Endothelial cell of umbilical vein (primary cell): ENCODE measurements at regions not wholly inside any gene's neighbourhood (a gene's known extent, or its start where the extent isn't known, plus 50 kb on each side); places are given as distances from the start of the nearest gene placed in this dataset.

Experiments used
- BruUV-seq: library from RNA; stranded (reverse); fragments of 400-500 nt; replicated peaks from 2 replicates; lab custom pipeline; 2021; lab: Mats Ljungman, UMichigan
- CTCF ChIA-PET: fragments of 300-600, 350-600 bp; sonication (Branson Sonifier 250); formaldehyde crosslinking; loops from one replicate; lab custom pipeline; 2021; ENCODE audit warnings: antibody characterized with exemption, inconsistent platforms; lab: Charles Lee
- POLR2A ChIA-PET: fragments of 300-600, 350-600 bp; sonication (Branson Sonifier 250); formaldehyde crosslinking; loops from one replicate; lab custom pipeline; 2021; ENCODE audit warnings: antibody characterized with exemption, inconsistent platforms; lab: Charles Lee
- DNase-seq: peaks from one replicate; pipeline ENCODE4 v3.0.0-alpha.2; 2011; ENCODE audit warnings: low read depth, low spot score
- FAIRE-seq: peaks from 2 replicates; lab custom pipeline; 2011; peaks lifted over from hg19 to GRCh38; lab: Jason Lieb, UNC
- H2AFZ ChIP-seq: 2 replicates; pipeline ENCODE4 v1.6.0; 2012; ENCODE audit warnings: low read depth, low read length, control low read depth, inconsistent platforms
- H3K27ac ChIP-seq: 2 replicates; pipeline ENCODE4 v1.5.1; 2011; ENCODE audit warnings: low read depth, mild to moderate bottlenecking, control low read depth, low read length, moderate library complexity; ENCODE audit not compliant: insufficient read depth
- H3K27me3 ChIP-seq, 2 experiments: 2 replicates each; pipeline versions ENCODE4 v1.6.0 to v1.6.1; 2011; ENCODE audit warnings: low read length in 2 of 2, mixed read lengths in 1 of 2; ENCODE audit not compliant: control insufficient read depth in 2 of 2, insufficient read depth in 2 of 2
- H3K36me3 ChIP-seq, 2 experiments: 2 replicates in 1 of 2; 3 replicates in 1 of 2; pipeline ENCODE4 v1.5.1; 2011; ENCODE audit warnings: low read length in 2 of 2, mild to moderate bottlenecking in 1 of 2, moderate library complexity in 1 of 2; ENCODE audit not compliant: control insufficient read depth in 2 of 2, insufficient read depth in 2 of 2; ENCODE audit errors: extremely low read depth in 1 of 2
- H3K4me1 ChIP-seq: 3 replicates; pipeline ENCODE4 v1.5.1; 2011; ENCODE audit warnings: mild to moderate bottlenecking, low read length; ENCODE audit not compliant: control insufficient read depth, insufficient read depth; ENCODE audit errors: extremely low read depth
- H3K4me2 ChIP-seq: 2 replicates; pipeline ENCODE4 v1.6.1; 2011; ENCODE audit warnings: low read length, control low read depth, mixed read lengths; ENCODE audit not compliant: insufficient read depth
- H3K4me3 ChIP-seq, 3 experiments: fragments of 200-600 bp in 1 of 3; sonication (generic), shearing (Covaris generic) in 1 of 3; replicated peaks in 1 of 3; 2 replicates each; pipeline ENCODE4 v1.5.1; 2011 to 2016; ENCODE audit warnings: control low read depth in 3 of 3, low read length in 3 of 3, mild to moderate bottlenecking in 2 of 3, inconsistent platforms in 1 of 3, low read depth in 1 of 3, moderate library complexity in 1 of 3; ENCODE audit not compliant: insufficient read depth in 1 of 3
- H3K79me2 ChIP-seq: 2 replicates; pipeline ENCODE4 v1.6.0; 2012; ENCODE audit warnings: low read length, inconsistent platforms; ENCODE audit not compliant: control insufficient read depth, insufficient read depth
- H3K9ac ChIP-seq: replicated peaks from 2 replicates; pipeline ENCODE3; 2011; ENCODE audit warnings: low read length, control low read depth; ENCODE audit not compliant: insufficient read depth; ENCODE audit errors: extremely low read depth
- H3K9me1 ChIP-seq: replicated peaks from 3 replicates; pipeline ENCODE4 v1.6.0; 2011; ENCODE audit warnings: mild to moderate bottlenecking, low read length; ENCODE audit not compliant: control insufficient read depth, insufficient read depth; ENCODE audit errors: extremely low read depth
- H3K9me3 ChIP-seq: replicated peaks from 2 replicates; pipeline ENCODE4 v1.5.1; 2012; ENCODE audit warnings: low read length, inconsistent platforms; ENCODE audit not compliant: control insufficient read depth, insufficient read depth
- H4K20me1 ChIP-seq: replicated peaks from 2 replicates; pipeline ENCODE3; 2011; ENCODE audit warnings: mild to moderate bottlenecking, low read length; ENCODE audit not compliant: control insufficient read depth, insufficient read depth; ENCODE audit errors: extremely low read depth
- EZH2 ChIP-seq: IDR thresholded peaks from 2 replicates; pipeline ENCODE4 v1.6.1; 2012; ENCODE audit warnings: borderline replicate concordance, low read depth, mild to moderate bottlenecking, moderate library complexity, low read length, inconsistent platforms; ENCODE audit not compliant: severe bottlenecking
- FOS ChIP-seq: IDR thresholded peaks from 2 replicates; pipeline ENCODE4 v1.6.1; 2011; ENCODE audit warnings: mild to moderate bottlenecking, low read length, moderate library complexity, borderline replicate concordance; ENCODE audit not compliant: insufficient read depth
- GATA2 ChIP-seq: IDR thresholded peaks from 2 replicates; pipeline ENCODE4 v1.7.0; 2011; ENCODE audit warnings: low read depth, mild to moderate bottlenecking, moderate library complexity, mixed read lengths, low read length; ENCODE audit not compliant: insufficient read length, insufficient read depth
- JUN ChIP-seq: IDR thresholded peaks from 2 replicates; pipeline ENCODE4 v1.6.1; 2011; ENCODE audit warnings: borderline replicate concordance, low read depth; ENCODE audit not compliant: insufficient read length, insufficient read depth
- MYC ChIP-seq: IDR thresholded peaks from one replicate; pipeline ENCODE4 v1.6.1; 2011; ENCODE audit warnings: mild to moderate bottlenecking, low read depth, low read length
- POLR2A ChIP-seq: IDR thresholded peaks from 2 replicates; pipeline ENCODE4 v1.6.1; 2012; ENCODE audit warnings: low read depth, mild to moderate bottlenecking, control low read depth, low read length
- POLR2AphosphoS5 ChIP-seq: IDR thresholded peaks from 2 replicates; pipeline ENCODE4 v1.6.1; 2012; ENCODE audit warnings: low read depth, mild to moderate bottlenecking, control low read depth, low read length, moderate library complexity; ENCODE audit not compliant: insufficient read depth
- dilution Hi-C: fragments of 300-500 bp; cut with MboI; formaldehyde crosslinking; loops from one replicate; pipeline ENCODE4 v1.15.0; 2019; ENCODE audit warnings: low sequenced_read_pairs; ENCODE audit not compliant: extremely low pct_ligation_motif_present
- intact Hi-C: fragments of 100-400 bp; cut with micrococcal nuclease; formaldehyde crosslinking; loops from one replicate; pipeline ENCODE4 v1.10.0; 2022
- TF ChIP-seq, protein P1 (sequence below), 2 donors: IDR thresholded peaks; 1 replicate in 1 of 2; 2 replicates in 1 of 2; pipeline ENCODE4 v1.5.1; 2011; ENCODE audit warnings: low read length in 2 of 2, mild to moderate bottlenecking in 2 of 2, moderate library complexity in 2 of 2, control low read depth in 1 of 2, inconsistent platforms in 1 of 2, low read depth in 1 of 2; ENCODE audit not compliant: insufficient read depth in 1 of 2; ENCODE audit errors: extremely low read depth in 1 of 2
- TF ChIP-seq, protein P2 (sequence below): IDR thresholded peaks from 2 replicates; pipeline ENCODE4 v1.6.1; 2011; ENCODE audit not compliant: insufficient read depth, insufficient read length

DNA sequence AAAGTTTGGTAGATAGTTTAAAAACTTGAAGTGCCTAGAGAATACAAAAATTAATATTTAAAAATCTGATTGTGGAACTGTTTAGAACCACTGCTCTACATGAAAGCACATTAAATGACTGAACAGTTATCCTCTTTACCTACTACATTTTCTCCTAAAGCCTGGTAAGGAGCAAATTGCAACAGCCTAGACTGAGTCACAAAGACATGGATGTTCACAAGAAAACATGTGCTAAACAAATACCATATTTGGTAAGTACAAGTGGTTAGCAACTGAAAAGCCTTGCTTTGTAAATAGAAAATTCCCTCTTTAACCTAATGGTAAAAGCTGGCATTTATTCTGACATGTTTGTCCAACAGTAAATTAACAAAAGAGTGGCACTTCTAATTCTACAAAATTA lies 203.1 kb downstream of the FBXO8 start:
- Histone ChIP-seq H3K79me2 (no peaks in the 10 kb centered on the region), H3K9me3 (no peaks in the 10 kb centered on the region), H3K9ac (no peak overlapping the region), H3K36me3 (no peaks in the 10 kb centered on the region), H2AFZ (no peak overlapping the region), H3K4me1 (peaks cover 9% of the 10 kb centered on the region), H3K27me3 (peaks cover 0 to 2% of the 10 kb centered on the region in 2 experiments), H3K9me1 (no peaks in the 10 kb centered on the region), H4K20me1 (no peaks in the 10 kb centered on the region), H3K4me3 (no peak overlapping the region), H3K4me2 (no peak overlapping the region), H3K27ac (no peak overlapping the region)
- POLR2A ChIA-PET: no interaction called here
- no peak for FAIRE-seq
- TF ChIP-seq, protein P1, sequence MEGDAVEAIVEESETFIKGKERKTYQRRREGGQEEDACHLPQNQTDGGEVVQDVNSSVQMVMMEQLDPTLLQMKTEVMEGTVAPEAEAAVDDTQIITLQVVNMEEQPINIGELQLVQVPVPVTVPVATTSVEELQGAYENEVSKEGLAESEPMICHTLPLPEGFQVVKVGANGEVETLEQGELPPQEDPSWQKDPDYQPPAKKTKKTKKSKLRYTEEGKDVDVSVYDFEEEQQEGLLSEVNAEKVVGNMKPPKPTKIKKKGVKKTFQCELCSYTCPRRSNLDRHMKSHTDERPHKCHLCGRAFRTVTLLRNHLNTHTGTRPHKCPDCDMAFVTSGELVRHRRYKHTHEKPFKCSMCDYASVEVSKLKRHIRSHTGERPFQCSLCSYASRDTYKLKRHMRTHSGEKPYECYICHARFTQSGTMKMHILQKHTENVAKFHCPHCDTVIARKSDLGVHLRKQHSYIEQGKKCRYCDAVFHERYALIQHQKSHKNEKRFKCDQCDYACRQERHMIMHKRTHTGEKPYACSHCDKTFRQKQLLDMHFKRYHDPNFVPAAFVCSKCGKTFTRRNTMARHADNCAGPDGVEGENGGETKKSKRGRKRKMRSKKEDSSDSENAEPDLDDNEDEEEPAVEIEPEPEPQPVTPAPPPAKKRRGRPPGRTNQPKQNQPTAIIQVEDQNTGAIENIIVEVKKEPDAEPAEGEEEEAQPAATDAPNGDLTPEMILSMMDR (IDR thresholded peaks at IDR 0.05; ENCODE audit: extremely low read depth in 1 of 2, insufficient read depth in 1 of 2, low read depth in 1 of 2, low read length in 2 of 2): no peak
- TF ChIP-seq POLR2A: no peak
- no peak for TF ChIP-seq POLR2AphosphoS5
- no peak for TF ChIP-seq GATA2
- TF ChIP-seq MYC: no peak
- TF ChIP-seq, protein P2, sequence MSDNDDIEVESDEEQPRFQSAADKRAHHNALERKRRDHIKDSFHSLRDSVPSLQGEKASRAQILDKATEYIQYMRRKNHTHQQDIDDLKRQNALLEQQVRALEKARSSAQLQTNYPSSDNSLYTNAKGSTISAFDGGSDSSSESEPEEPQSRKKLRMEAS: no peak
- no peak for TF ChIP-seq FOS
- no peak for TF ChIP-seq EZH2
- no peak for TF ChIP-seq JUN
- intact Hi-C loops: no loop called here
- no peak for DNase-seq
- CTCF ChIA-PET: interaction anchor here (1.0 kb wide), 1 partner anchor 33 kb away, joined by 4 read pairs; no protein-coding TSS in a partner anchor
- dilution Hi-C loops: no loop called here
- BruUV-seq: no TSS peak
